HUES64 (cell line): ENCODE measurements at regions not wholly inside any gene's neighbourhood (a gene's known extent, or its start where the extent isn't known, plus 50 kb on each side); places are given as distances from the start of the nearest gene placed in this dataset.
A peak's percentile ranks its signal among the peaks of the same experiment; 100 is the strongest.

ENCODE experiments used
- H3K27ac ChIP-seq: 2 replicates; pipeline ENCODE4 v1.7.0; 2013; ENCODE audit warnings: low read depth, low read length, inconsistent platforms
- H3K27me3 ChIP-seq: 2 replicates; pipeline ENCODE4 v1.6.1; 2013; ENCODE audit warnings: mild to moderate bottlenecking, low read length; ENCODE audit not compliant: insufficient read depth
- H3K36me3 ChIP-seq: 2 replicates; pipeline ENCODE4 v1.6.1; 2013; ENCODE audit warnings: mild to moderate bottlenecking, low read length; ENCODE audit not compliant: insufficient read depth
- H3K4me1 ChIP-seq: 2 replicates; pipeline ENCODE4 v1.6.1; 2013; ENCODE audit warnings: mild to moderate bottlenecking, low read length, moderate library complexity; ENCODE audit not compliant: insufficient read depth
- H3K4me3 ChIP-seq: 2 replicates; pipeline ENCODE4 v1.5.1; 2013; ENCODE audit warnings: mild to moderate bottlenecking, low read length, moderate library complexity
- H3K9ac ChIP-seq: 2 replicates; pipeline ENCODE4 v1.6.1; 2013; ENCODE audit warnings: mild to moderate bottlenecking, low read depth, low read length
- H3K9me3 ChIP-seq: 2 replicates; pipeline ENCODE4 v1.6.1; 2013; ENCODE audit warnings: low read depth, low read length; ENCODE audit not compliant: insufficient read depth
- WGBS: fragments of 150-250, 120-280 bp; methylation state at CpG from one replicate; pipeline ENCODE4 v1.1.7; 2013; ENCODE audit warnings: missing lambda C conversion rate; 5-methylcytosine and 5-hydroxymethylcytosine counted together

DNA sequence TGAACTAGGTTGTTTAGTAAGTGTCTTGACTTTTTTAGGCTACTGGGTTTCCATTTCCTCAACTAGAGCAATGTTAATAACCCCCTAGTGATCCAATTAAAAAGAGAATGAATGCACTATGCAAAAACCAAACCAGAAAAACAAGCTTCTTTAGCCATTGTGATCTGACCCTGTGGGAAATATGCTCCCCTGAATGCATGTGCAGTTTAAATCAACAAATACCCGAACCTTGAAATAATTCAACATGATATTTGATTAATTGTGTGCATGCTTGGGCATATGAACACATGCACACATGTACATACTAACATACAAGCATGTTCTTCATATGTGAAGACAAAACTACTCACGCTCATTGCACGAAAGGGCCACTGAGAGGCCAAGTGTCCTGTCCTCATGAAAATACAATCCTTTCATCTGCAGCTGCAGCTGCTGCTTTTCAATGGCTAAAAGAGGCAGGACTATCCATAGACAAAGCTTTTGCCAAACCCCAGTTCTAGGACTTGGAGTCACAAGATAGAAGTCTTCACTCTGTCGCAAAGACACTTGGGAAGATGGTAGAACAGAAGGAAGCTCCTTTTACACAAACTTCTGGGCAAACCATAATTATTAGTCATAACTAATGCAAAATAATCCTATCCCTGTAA is 207.1 kb upstream of the POU3F2 start:
- Histone ChIP-seq H3K36me3 (no peaks in the 10 kb centered on the region), H3K4me1 (peaks cover 52% of the 10 kb centered on the region), H3K27me3 (no peaks in the 10 kb centered on the region), H3K27ac (peak overlapping the region; percentile 74), H3K9me3 (no peaks in the 10 kb centered on the region), H3K9ac (peak overlapping the region; percentile 55; the same call in 1 of the 2 replicates), H3K4me3 (peak overlapping the region; percentile 30; the same call in 1 of the 2 replicates)
- WGBS = 85% methylated on average over 3 of the region's 4 CpGs

GRCh38 chr6:98633886-98634285 is 200.5 kb upstream of the POU3F2 start:
- Histone ChIP-seq H3K4me3 (no peak overlapping the region), H3K36me3 (no peaks in the 10 kb centered on the region), H3K9ac (0 out of 2 replicates have a peak overlapping the region, but pooled peaks have one; percentile 4), H3K9me3 (no peaks in the 10 kb centered on the region), H3K27ac (peak overlapping the region; percentile 25; the same call in 1 of the 2 replicates), H3K4me1 (peaks cover 80% of the 10 kb centered on the region), H3K27me3 (no peaks in the 10 kb centered on the region)

DNA sequence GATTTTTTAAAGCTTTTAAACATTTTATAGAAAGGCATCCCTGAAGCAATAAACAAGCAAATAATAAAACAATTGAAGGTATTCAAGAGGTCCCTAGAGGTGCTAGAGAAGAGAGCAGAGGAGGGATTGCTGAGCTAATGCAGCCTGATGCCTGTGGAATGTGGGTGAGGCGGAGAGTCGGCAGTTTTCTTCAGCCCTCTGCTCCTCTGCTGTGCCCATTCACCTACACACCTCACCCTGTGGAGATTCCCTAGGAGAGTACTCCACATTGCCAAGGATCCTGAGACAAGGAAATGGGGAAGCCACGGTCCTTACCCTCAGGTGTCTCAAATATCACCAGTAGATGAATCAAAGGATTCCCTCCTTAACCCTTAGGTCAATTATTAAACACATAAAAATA is 199.8 kb upstream of the POU3F2 start:
- peak overlapping the region; percentile 67 for H3K27ac ChIP-seq
- H3K4me1 ChIP-seq = peaks cover 82% of the 10 kb centered on the region
- no peaks in the 10 kb centered on the region for H3K27me3 ChIP-seq
- WGBS = 48% methylated on average over 2 of the region's 3 CpGs
- H3K36me3 ChIP-seq = no peaks in the 10 kb centered on the region
- H3K9me3 ChIP-seq = no peaks in the 10 kb centered on the region
- H3K9ac ChIP-seq = no peak overlapping the region
- H3K4me3 ChIP-seq = no peak overlapping the region

DNA sequence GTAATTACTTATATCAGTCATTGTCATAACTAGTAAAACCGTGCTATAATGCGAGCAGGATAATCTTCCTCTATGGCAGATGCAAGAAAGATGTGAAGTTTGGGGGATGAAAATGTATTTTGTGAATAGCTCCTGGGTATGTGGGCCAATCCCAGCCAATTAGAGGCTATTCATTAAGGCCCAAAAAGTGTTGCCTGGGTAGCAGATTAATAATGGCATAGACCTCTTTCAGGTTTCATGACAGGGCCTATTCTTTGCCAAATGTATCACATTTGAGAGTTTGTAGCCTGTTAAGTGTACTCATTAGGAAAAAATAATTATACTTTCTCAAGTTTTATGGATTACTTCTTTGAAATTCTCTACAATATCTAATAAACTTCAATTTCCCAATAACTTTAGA is 199.2 kb upstream of the POU3F2 start:
- Histone ChIP-seq H3K9ac (no peak overlapping the region), H3K4me1 (peaks cover 88% of the 10 kb centered on the region), H3K9me3 (no peaks in the 10 kb centered on the region), H3K27ac (no peak overlapping the region), H3K27me3 (no peaks in the 10 kb centered on the region), H3K36me3 (no peaks in the 10 kb centered on the region), H3K4me3 (no peak overlapping the region)
- WGBS = 93% methylated on average over 2 of the region's 2 CpGs

DNA sequence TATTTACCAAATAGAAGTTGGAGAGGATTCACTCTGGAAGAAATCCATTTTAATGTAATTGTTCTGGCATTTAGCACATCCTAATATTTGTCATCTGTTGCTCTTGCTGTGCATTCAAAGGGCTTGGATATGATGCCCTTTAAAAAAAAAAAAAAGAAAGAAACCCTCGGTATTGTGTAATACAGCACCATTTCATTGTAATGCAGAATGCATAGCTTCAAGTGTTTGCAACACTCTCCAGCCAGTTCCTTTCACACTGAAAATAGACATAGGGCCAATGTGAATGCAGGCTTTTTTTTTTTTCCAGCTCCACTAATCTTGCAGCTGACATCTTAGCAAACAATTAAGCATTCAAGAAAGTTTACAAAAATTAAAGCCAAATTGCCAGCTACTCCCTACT is 197.4 kb upstream of the POU3F2 start:
- 0% methylated on average over 1 of the region's 1 CpG for WGBS
- Histone ChIP-seq H3K9ac (no peak overlapping the region), H3K4me3 (no peak overlapping the region), H3K4me1 (peaks cover 95% of the 10 kb centered on the region), H3K36me3 (no peaks in the 10 kb centered on the region), H3K27ac (peak overlapping the region; percentile 32), H3K27me3 (no peaks in the 10 kb centered on the region), H3K9me3 (no peaks in the 10 kb centered on the region)

GRCh38 chr6:98639089-98639635 is 195.2 kb upstream of the POU3F2 start:
- H3K4me3 ChIP-seq = no peak overlapping the region
- no peaks in the 10 kb centered on the region for H3K9me3 ChIP-seq
- no peaks in the 10 kb centered on the region for H3K27me3 ChIP-seq
- H3K36me3 ChIP-seq = no peaks in the 10 kb centered on the region
- no peak overlapping the region for H3K9ac ChIP-seq
- no peak overlapping the region for H3K27ac ChIP-seq
- 87% methylated on average over 5 of the region's 5 CpGs for WGBS
- H3K4me1 ChIP-seq = peaks cover 98% of the 10 kb centered on the region

- Histone ChIP-seq H3K9ac (no peak overlapping the region), H3K4me1 (peaks cover 98% of the 10 kb centered on the region), H3K27ac (peak overlapping the region; percentile 6; the same call in 1 of the 2 replicates), H3K4me3 (no peak overlapping the region), H3K27me3 (no peaks in the 10 kb centered on the region), H3K9me3 (no peaks in the 10 kb centered on the region), H3K36me3 (no peaks in the 10 kb centered on the region)
- 96% methylated on average over 5 of the region's 5 CpGs for WGBS
Observed at GRCh38 chr6:98640366-98640765, 194.0 kb upstream of the POU3F2 start.

GRCh38 chr6:98641949-98642719 is 192.2 kb upstream of the POU3F2 start:
- H3K4me3 ChIP-seq = no peak overlapping the region
- H3K36me3 ChIP-seq = no peaks in the 10 kb centered on the region
- WGBS = 77% methylated on average over 5 of the region's 5 CpGs
- no peak overlapping the region for H3K9ac ChIP-seq
- peaks cover 82% of the 10 kb centered on the region for H3K4me1 ChIP-seq
- H3K27ac ChIP-seq = peak overlapping the region; percentile 21; the same call in 1 of the 2 replicates
- no peaks in the 10 kb centered on the region for H3K9me3 ChIP-seq
- H3K27me3 ChIP-seq = no peaks in the 10 kb centered on the region

- Histone ChIP-seq H3K27me3 (no peaks in the 10 kb centered on the region), H3K4me3 (no peak overlapping the region), H3K4me1 (peaks cover 78% of the 10 kb centered on the region), H3K27ac (peak overlapping the region; percentile 42; the same call in 1 of the 2 replicates), H3K9ac (no peak overlapping the region), H3K36me3 (no peaks in the 10 kb centered on the region), H3K9me3 (no peaks in the 10 kb centered on the region)
- 59% methylated on average over 4 of the region's 5 CpGs for WGBS
Observed at GRCh38 chr6:98644063-98644462, 190.3 kb upstream of the POU3F2 start.

GRCh38 chr6:98648211-98648914 is 186.0 kb upstream of the POU3F2 start:
- 59% methylated on average over 6 of the region's 7 CpGs for WGBS
- H3K4me1 ChIP-seq = peaks cover 36% of the 10 kb centered on the region
- no peak overlapping the region for H3K27ac ChIP-seq
- no peaks in the 10 kb centered on the region for H3K9me3 ChIP-seq
- H3K36me3 ChIP-seq = no peaks in the 10 kb centered on the region
- H3K4me3 ChIP-seq = no peak overlapping the region
- no peak overlapping the region for H3K9ac ChIP-seq
- no peaks in the 10 kb centered on the region for H3K27me3 ChIP-seq

GRCh38 chr6:98650941-98651340 is 183.4 kb upstream of the POU3F2 start:
- no peak overlapping the region for H3K27ac ChIP-seq
- no peaks in the 10 kb centered on the region for H3K27me3 ChIP-seq
- no peak overlapping the region for H3K9ac ChIP-seq
- no peak overlapping the region for H3K4me3 ChIP-seq
- H3K9me3 ChIP-seq = no peaks in the 10 kb centered on the region
- 81% methylated on average over 3 of the region's 3 CpGs for WGBS
- H3K4me1 ChIP-seq = peaks cover 15% of the 10 kb centered on the region
- no peaks in the 10 kb centered on the region for H3K36me3 ChIP-seq
